GM19467 (cell line): ENCODE measurements at regions not wholly inside any gene's neighbourhood (a gene's known extent, or its start where the extent isn't known, plus 50 kb on each side); places are given as distances from the start of the nearest gene placed in this dataset.

ENCODE experiments used
- ATAC-seq: cut with Tn5 transposase; IDR thresholded peaks from one replicate; pipeline ENCODE4 v1.9.1; 2021; ENCODE audit warnings: mild to moderate bottlenecking, moderate library complexity; ENCODE audit not compliant: unreplicated experiment

DNA sequence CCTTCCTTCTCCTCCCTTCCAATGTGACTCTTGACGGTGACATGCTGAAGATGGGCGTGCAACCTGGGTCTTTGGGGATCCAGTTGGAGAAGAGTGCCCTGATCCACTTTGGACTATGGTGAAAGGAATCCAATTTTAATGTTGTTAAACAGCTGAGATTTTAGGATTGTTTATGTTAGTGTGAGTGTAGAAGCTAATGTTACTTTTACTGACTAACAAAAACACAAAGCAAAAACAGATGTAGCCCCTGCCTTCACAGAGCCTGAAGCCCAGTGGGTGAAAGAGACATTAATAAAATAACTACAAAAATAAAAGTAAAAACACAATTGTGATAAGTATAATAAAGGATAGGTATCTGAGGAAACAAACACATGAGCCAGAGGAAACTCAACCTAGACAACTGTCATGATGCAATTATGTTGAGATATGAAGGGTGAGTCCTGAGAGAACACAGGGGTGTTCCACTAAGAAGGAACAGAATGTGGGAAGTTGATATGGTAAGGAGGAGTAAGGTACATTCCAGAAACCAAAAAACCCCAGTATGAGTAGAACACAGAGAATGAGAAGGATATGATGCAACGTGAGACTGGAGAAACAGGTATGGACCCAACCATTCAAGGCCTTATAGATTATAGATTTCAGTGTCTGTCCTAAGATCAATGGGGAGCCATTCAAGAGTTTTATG is 115.1 kb upstream of the PMFBP1 start:
- no peak for ATAC-seq

DNA sequence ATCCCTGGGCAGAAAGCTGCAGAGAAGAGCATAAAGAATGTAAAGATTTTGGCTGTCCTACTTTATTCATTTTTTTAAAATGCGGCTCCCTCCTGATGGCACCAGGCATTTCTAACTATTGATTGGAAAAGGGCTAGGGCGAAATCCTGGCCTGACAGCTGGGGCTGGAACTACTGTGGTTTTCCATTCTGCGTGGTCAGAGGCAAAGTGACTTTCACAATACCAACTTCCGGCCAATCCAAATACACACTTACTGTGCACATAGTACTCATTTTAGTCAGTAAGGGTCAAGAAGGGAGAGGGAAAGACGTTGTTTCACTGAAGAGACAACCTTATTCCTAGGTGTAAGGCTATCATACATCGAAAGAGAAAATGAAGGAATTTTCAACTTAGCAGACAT is 113.8 kb upstream of the PMFBP1 start:
- ATAC-seq: no peak

DNA sequence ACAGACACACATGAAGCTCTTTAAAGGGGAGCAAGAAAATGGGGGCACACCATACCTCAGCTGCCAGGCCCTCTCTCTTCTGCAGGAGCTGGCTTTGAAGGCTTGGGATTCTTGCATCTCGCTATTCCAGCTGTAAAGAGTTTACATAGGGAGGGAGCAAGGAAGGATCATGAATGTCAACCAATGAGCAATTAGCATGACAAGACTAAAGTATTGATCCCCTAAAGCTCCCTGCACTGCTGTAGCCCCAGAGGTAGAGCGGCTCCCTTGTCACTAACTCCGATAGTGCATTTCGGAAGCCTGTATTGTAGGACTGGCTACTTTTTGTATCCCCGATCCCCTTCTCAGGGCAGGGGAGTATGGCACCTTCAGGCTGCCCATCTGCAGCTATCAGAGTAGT is 113.4 kb upstream of the PMFBP1 start:
- ATAC-seq: no peak

DNA sequence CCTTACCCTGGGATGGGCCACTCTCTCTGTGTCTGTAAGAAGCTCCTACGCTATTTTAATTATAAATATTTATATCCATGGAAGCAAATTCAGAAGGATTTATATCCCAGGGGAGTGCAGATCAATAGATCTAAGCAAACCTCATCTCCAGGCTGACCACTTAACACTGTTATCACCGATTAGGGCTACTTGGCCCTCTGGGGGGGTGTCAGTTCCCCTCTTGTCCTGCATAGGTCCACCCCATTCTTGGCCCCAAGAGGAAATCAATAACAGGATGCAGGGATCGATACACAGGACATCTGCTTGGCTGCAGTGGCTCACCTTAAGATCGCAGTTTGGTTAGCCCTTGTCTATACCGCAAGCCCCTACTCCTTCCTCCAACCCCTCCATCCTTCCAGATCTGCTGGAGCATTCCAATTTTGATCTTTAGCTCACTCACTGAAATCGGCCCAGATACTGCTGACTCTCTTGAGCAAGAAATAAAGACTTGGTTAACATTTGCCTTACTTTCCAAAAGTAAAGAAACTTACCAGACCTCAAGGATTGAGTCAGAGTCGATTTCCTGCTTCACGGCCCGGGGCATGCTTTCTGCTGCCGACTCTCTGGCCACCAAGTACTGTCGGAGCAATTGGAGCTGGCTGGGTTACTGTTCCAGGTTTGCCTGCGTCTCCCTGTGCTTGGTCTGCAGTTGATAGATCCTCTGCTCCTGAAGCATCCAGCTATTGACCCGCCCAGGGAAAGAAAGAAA is 112.3 kb upstream of the PMFBP1 start:
- ATAC-seq: no peak

DNA sequence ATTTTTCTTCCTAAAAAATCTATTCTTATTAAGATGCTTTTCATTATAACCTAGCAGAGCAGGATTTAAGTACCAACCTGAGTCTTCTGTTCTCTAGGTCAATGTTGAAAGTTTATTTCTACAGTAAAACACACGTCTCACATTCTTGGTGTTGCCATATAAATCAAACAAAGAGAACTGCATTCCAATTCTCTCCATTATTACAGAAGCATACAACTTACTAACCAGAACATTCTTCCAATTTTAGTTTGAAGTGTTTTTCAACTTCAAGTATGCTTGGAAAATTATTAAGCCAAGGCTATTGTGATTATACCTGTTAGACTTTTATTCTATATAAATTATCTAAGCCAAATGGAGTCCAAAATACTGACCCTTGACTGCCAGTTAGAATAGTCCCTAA is 110.4 kb upstream of the PMFBP1 start:
- ATAC-seq: no peak

DNA sequence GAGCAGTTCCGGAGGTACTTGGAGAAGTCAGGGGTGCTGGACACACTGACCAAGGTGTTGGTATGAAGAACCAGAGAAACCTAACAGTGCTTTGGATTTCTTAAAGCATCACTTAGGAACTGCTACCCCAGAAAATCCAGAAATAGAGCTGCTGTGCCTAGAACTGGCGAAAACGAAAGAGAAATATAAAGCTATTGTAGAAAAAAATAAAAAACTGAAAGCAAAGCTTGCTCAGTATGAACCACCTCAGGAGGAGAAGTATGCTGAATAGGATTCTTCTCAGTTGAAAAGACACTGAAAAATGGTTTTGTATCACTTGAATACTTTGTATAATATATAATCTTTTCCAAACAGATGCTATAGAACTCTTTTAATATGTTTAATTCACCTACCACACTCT is 106.3 kb upstream of the PMFBP1 start:
- ATAC-seq: no peak

DNA sequence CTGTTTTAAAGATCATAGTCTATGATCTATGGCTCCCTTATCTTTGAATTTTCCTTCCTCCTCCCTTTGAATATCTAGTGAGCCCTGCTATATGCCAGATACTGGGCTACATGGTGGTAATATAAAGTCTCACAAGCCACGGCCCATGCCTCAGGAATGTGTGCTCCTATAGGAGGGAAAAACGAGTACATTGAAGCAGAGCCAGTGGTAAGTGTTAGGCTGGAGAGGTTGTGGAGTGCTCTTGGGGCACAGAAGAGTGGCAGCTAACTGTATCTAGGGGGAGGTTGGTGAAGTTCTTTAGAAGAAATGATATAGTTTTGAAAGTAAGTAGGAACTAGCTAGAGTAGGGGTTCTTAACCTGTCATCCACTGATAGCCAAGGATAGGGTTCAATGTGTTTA is 105.8 kb upstream of the PMFBP1 start:
- ATAC-seq: no peak

DNA sequence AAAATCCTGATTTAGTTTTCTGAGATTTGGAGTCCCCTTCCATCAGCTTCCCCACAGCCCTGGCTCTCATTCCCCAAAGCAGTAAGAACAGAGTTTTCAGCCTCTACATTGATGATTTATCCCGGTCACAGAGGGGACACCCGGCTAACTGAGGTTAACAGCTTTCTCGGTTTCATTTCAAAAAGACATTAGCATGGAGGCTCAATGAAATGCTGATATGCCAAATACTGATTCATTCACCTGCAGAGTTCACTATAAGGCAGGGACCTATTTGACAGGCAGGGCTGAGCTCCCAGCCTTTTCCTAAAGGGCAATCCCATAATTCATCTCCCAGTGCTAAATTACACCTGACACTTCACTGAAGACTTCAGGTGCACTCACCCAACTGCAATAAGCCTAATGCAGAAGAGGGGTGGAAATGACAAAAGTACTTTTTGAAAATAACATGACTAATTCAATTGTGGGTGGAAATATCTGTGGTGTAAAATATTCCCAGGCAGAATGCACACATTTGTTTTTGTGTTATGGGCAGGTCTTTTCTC is 99.8 kb upstream of the PMFBP1 start:
- no peak for ATAC-seq

DNA sequence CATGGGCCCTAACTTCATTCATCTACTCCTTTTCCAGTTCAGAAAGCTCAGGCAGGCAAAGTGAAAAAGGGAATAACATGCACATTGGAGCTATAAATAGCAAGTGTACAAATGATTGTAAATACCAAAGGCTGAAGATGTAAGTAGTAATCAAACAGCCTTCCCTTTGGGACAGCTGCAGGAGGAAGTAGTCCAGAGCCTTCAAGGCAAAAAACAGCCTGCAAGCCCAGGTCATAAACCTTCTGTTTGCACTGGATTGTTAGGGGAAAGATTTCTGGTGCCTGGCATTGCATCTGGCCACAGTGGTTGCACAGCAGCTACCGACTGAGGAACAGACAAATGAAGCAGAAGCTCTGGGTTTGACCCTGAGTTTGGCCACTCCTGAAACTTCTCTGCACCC is 98.6 kb upstream of the PMFBP1 start:
- ATAC-seq: no peak

DNA sequence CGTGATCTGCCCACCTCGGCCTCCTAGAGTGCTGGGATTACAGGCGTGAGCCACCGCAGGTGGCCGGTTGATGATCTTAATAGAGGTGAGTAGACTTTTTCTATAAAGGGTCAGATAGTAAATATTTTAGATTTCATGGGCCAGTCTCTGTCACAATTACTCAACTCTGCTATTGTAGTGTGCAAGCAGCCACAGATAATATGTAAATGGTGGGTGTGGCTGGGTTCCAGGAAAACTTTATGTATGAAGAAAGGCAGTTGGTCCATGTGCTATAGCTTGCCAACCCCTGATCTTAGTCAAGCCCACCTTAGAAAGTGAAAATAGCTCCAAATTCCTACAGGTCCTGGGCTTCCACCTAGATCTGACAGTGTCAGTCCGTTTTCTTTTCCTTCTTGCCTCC is 94.9 kb upstream of the PMFBP1 start:
- no peak for ATAC-seq

DNA sequence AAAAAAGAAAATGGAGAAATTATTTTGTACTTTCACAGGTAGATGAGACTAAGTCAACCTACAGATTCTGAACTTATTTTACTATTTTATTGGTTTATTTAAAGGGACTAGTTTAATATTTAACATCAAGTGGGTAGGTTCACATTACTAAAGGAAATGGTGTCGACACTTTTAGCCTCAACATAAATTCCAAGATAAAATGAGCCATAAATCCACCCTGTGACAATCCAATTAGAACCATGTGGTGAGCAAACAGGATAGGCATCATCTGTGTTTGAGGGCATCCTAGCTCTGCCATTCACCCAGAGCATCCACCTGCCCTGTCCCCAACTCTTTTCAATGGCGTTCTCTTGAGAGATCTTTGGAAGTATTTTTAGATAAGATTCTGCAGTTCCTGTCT is 92.8 kb upstream of the PMFBP1 start:
- no peak for ATAC-seq

DNA sequence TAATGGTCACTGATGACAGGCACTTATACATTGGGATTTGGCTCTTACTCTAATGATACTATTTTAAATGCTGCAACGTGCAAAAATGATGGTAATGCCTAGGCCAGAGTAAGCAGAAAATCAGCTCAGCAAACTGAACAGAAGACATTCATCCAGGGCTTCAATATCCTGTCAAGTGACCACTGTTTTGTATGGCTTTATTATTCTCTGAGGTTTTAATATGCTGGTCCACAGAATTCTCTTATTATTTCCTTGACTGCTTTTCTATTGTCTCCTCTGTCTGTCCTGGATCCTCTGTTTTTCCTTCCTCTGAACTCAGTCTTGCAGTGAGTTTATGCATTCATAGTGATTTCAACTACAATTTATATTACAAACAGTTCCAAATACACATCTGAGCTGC is 90.8 kb upstream of the PMFBP1 start:
- no peak for ATAC-seq

DNA sequence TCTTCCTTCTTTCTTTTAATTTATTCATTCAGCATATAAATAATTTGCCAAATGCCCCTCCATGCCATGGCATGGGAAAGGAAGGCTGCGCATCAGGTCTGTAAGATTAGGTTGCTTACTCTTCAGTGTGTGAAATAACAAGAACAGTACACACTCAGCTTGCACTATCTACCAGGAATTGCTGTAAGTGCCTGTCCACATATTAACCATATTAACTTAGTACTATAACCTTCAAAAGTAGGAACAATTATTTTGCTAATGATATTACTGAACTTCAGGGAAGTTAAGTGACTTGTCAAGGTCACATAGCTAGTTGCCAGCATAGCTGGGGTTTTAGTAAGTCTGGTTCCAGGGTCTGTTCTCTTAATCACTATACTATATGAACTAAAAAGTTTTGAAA is 89.2 kb upstream of the PMFBP1 start:
- ATAC-seq: no peak

DNA sequence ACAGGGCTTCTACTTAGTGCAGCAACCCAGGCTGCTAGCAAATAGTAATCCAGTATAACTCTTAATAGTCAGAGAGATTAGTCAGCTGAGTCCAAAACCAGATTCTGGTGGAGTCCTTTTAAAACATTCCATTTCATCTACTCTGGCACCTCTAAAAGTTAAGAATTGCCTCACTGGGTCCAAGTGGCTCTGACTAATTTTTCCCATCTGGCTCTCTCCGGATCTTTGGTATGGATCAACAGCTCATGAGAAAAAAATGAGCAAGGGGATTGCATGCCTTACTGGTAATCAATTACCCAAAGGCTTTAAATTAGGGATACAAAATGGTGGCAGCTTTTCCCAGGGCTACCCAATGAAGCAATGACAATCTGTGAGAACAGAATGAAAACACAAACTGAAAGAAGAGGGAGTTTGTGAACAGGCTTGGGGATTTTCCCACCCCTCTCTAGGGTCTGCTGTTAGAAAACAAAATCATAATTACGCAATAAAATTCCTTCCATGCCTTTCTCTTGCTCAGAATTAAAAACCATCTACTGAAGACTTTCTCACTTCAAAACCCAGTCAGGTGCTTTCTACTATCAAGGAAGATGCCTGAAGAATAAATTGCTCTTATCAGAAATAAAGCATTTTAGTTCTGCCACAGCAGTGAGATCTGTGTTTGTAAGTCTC is 84.6 kb upstream of the PMFBP1 start:
- ATAC-seq: no peak

DNA sequence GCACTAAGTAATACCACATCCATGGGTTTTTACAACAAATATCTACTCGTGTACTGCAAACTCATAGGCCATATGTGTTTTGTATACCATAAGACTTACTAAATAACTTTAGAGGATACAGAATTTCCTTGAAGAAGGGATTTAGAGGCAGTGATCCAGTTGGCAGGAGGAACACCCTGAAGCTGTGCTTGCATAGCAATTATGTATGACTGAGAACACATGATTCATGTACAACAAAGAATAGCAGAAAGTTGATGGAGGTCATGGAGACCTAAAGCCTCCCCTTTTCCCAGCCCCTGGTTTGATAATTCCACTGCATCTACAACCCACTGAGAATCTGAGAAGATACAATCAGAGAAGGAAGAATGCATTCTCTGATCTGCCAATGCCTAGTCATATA is 83.8 kb upstream of the PMFBP1 start:
- ATAC-seq: no peak

DNA sequence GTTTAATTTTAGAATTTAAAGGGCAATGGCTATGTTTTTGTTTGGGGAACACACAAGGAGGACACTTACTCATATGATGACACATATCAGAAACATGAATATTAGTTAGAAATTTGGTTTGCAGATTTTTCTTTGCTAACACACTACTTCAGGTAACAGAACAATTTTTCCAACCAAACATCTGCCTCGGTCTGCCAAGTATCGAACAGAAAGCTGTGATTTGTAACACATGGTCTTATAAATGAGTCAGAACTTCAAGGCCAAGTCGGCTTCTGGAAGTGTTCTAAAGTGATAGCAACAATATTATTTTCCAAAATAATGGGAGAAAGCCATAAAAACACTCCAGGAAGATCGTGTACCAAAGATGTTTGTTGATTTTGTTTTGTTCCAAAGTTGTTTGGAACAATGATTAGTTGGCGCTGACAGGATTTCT is 75.9 kb upstream of the PMFBP1 start:
- ATAC-seq: no peak

DNA sequence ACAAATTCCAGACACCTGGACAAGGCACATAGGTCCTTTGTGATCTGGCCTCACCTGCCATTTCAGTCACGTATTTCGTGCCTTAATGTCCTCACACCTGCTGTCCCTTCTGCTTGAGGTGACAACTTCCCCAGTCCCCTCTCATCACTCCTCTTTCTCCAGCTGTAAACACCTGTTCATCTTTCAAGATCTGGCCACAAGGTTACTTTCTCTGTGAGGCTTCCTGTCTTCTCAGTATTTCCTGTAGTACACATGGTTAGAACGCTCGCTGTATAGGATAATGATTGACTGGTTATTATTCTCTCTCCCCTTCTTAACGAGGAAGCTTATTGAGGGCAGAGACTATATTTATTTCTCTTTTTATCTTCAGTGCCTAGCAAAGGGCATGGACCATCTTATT is 74.5 kb upstream of the PMFBP1 start:
- ATAC-seq: peak; percentile 87

DNA sequence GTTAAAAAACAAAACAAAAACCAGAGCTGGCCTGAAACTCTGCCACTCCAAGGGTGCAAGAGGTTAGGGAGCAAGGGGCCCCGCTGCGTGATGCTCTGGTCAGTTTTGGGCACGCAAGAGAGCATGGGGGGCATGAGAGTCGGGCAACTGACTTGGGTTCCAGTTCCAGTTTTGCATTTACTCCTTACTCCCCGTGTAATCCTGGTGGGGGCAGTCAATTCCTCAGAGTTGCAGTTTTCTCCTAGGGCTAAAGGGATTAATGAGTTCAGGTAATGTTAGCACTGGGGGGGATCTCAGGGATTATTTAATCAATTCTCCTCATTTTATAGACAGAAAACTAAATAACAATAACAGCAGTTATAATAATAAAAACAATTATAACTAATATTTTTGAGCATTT is 72.9 kb upstream of the PMFBP1 start:
- ATAC-seq: no peak

DNA sequence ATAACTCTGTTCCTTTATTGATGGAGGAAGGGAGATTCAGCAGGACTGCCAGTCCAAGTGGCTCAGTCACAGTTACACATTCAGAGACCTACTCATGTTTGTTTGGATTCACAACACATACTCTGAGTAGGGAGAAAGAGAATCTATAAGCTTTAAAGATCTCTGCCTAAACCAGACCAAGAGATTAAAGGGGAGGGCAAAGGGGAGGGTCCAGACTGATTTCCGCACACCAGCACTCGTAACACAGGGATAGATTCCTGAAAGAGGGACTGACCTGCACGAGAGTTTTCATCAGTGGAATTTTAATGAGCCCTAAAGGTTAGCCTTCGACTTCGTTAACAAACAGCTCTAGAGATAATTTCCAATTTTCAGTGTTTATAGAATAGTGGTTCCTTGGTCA is 71.7 kb upstream of the PMFBP1 start:
- ATAC-seq: no peak

DNA sequence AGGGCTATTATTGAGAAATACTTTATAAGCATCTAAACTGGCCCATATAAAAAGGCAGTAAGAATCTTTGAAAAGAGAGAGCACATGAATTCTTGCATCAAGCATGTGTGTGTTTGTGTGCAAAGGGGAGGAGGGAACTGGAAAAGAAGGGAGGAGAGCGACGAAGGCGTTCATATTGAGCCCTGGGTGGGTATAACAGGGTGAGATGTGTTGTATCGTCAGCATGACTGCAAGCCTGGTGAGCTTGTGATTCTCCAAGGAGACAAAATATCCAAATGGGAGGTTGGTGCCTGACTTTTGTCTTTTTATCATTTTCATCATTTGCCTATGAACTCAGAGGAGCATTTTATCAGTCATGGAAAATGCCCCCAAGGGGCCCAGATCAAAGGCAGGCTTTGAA is 70.8 kb upstream of the PMFBP1 start:
- ATAC-seq: no peak

DNA sequence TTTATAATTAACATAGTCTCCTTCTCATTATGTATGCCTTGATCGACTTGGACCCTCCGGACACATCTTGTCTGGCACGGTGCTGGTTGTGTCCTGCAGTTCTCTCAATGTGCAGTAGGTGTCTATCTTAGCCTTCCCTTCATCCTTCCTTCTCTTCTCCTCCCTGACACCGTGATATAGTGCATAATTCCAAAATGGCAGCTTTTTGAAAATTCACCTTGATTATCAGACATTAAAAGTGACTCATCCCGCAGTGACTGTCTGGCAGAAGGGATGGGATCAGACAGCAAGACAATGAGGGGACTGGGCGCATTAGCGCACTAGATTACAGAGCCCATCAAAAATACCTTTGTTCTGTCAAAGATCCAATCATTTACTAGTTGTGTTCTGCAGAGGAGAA is 70.0 kb upstream of the PMFBP1 start:
- no peak for ATAC-seq

DNA sequence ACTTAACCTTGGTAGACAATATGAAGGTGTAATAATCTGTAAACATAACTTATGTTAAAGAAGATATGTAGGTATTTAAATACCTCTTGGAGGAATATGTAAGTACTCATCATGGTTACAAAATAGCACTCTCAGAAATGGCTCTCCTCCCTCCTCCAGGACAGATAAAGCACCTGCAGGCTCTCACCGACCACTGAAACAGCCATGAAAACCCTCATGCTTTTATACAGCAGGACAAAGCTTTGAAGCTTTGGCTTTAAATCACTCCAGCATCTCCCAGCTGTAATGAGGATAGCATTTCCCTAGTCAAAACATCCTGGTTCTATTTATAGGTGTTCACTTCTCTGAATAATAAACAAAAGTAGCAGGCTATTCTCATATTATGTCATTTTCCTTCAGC is 69.1 kb upstream of the PMFBP1 start:
- no peak for ATAC-seq
